G401.6 (cell line): ENCODE measurements at regions not wholly inside any gene's neighbourhood (a gene's known extent, or its start where the extent isn't known, plus 50 kb on each side); places are given as distances from the start of the nearest gene placed in this dataset.
"Not testable (repeated sequence)": the region's sequence is repeated elsewhere in the genome, so short reads cannot be mapped to it uniquely, and the experiment has no call there.

Source experiments
- FAIRE-seq: peaks from 2 replicates; lab custom pipeline; 2012; peaks lifted over from hg19 to GRCh38; lab: Jason Lieb, UNC

- FAIRE-seq = no peak
Measured at GRCh38 chr14:81960781-81961180, 427.1 kb upstream of the SEL1L start.

GRCh38 chr14:81963846-81964245 is 430.2 kb upstream of the SEL1L start:
- no peak for FAIRE-seq

GRCh38 chr14:81970307-81970706 is 436.7 kb upstream of the SEL1L start:
- FAIRE-seq = no peak

GRCh38 chr14:81971911-81972310 is 438.3 kb upstream of the SEL1L start:
- no peak for FAIRE-seq

GRCh38 chr14:81972601-81973000 is 438.9 kb upstream of the SEL1L start:
- FAIRE-seq = no peak

GRCh38 chr14:81974543-81974942 is 440.9 kb upstream of the SEL1L start:
- FAIRE-seq = no peak

- FAIRE-seq = no peak
Measured at GRCh38 chr14:81980601-81981306, 447.1 kb upstream of the SEL1L start.

- no peak for FAIRE-seq
Measured at GRCh38 chr14:81981307-81981675, 447.6 kb upstream of the SEL1L start.

- FAIRE-seq = no peak
Measured at GRCh38 chr14:81982046-81982445, 448.4 kb upstream of the SEL1L start.

GRCh38 chr14:81986005-81986404 is 452.4 kb upstream of the SEL1L start:
- FAIRE-seq = no peak

GRCh38 chr14:81989211-81989610 is 455.6 kb upstream of the SEL1L start:
- no peak for FAIRE-seq

GRCh38 chr14:81990312-81990761 is 456.7 kb upstream of the SEL1L start:
- peak; percentile 45 for FAIRE-seq

GRCh38 chr14:81991998-81992397 is 458.3 kb upstream of the SEL1L start:
- no peak for FAIRE-seq

GRCh38 chr14:81993432-81993831 is 459.8 kb upstream of the SEL1L start:
- no peak for FAIRE-seq

GRCh38 chr14:82003426-82003825 is 469.8 kb upstream of the SEL1L start:
- no peak for FAIRE-seq

- FAIRE-seq = no peak
Measured at GRCh38 chr14:82009076-82009475, 475.4 kb upstream of the SEL1L start.

GRCh38 chr14:82009993-82010392 is 476.3 kb upstream of the SEL1L start:
- no peak for FAIRE-seq

GRCh38 chr14:82011460-82011859 is 477.8 kb upstream of the SEL1L start:
- no peak for FAIRE-seq

GRCh38 chr14:82029038-82029437 is 495.4 kb upstream of the SEL1L start:
- no peak for FAIRE-seq

- FAIRE-seq = no peak
Measured at GRCh38 chr14:82035397-82035796, 501.7 kb upstream of the SEL1L start.

- not testable (repeated sequence) for FAIRE-seq
Measured at GRCh38 chr14:82038066-82038465, 504.4 kb upstream of the SEL1L start.

- no peak for FAIRE-seq
Measured at GRCh38 chr14:82045339-82045738, 511.7 kb upstream of the SEL1L start.

- no peak for FAIRE-seq
Measured at GRCh38 chr14:82046512-82047226, 513.0 kb upstream of the SEL1L start.
